Thymus (tissue), 11 donors: ENCODE measurements at regions not wholly inside any gene's neighbourhood (a gene's known extent, or its start where the extent isn't known, plus 50 kb on each side); places are given as distances from the start of the nearest gene placed in this dataset.

Source experiments
- DNase-seq, 9 donors: peaks; one replicate each; pipeline ENCODE4 v3.0.0-alpha.2; 2013; ENCODE audit warnings: low spot score in 9 of 9, low read depth in 6 of 9, missing footprints in 1 of 9
- H3K27ac ChIP-seq, 2 donors: one replicate each; pipeline ENCODE4 v1.5.1; 2013; ENCODE audit warnings: control low read depth in 1 of 2, low read depth in 1 of 2, low read length in 1 of 2, mild to moderate bottlenecking in 1 of 2, moderate library complexity in 1 of 2
- H3K27me3 ChIP-seq, 2 donors: one replicate each; pipeline ENCODE4 v1.5.1; 2013; ENCODE audit warnings: low read length in 1 of 2; ENCODE audit not compliant: control insufficient read depth in 2 of 2, insufficient read depth in 1 of 2
- H3K36me3 ChIP-seq, 2 donors: one replicate each; pipeline ENCODE4 v1.5.1; 2013; ENCODE audit warnings: low read length in 1 of 2, mild to moderate bottlenecking in 1 of 2, moderate library complexity in 1 of 2; ENCODE audit not compliant: control insufficient read depth in 2 of 2, insufficient read depth in 2 of 2
- H3K4me1 ChIP-seq, 2 donors: one replicate each; pipeline ENCODE4 v1.5.1; 2013; ENCODE audit warnings: low read length in 2 of 2; ENCODE audit not compliant: control insufficient read depth in 2 of 2, insufficient read depth in 2 of 2
- H3K4me3 ChIP-seq, 2 donors: one replicate each; pipeline ENCODE4 v1.5.1; 2013; ENCODE audit warnings: low read length in 2 of 2, control low read depth in 1 of 2, mild to moderate bottlenecking in 1 of 2
- H3K9me3 ChIP-seq, 2 donors: one replicate each; pipeline ENCODE4 v1.5.1; 2013; ENCODE audit warnings: low read length in 1 of 2, mild to moderate bottlenecking in 1 of 2; ENCODE audit not compliant: control insufficient read depth in 2 of 2, insufficient read depth in 1 of 2
- WGBS: extraction: QIAGEN DNeasy Blood & Tissue Kit; methylation state at CpG from one replicate; pipeline ENCODE4 v1.1.7; 2013; 5-methylcytosine and 5-hydroxymethylcytosine counted together
- donor health status: healthy.

- H3K27ac ChIP-seq: no peak overlapping the region
- H3K9me3 ChIP-seq: no peaks in the 10 kb centered on the region
- no peak overlapping the region for H3K4me3 ChIP-seq
- peaks cover 0 to 4% of the 10 kb centered on the region in 2 donors for H3K4me1 ChIP-seq
- DNase-seq: no peak
- peaks cover 0 to 3% of the 10 kb centered on the region in 2 donors for H3K27me3 ChIP-seq
- WGBS: 99% methylated on average over 5 of the region's 5 CpGs
- no peaks in the 10 kb centered on the region for H3K36me3 ChIP-seq
These were observed 50.4 kb upstream of the FAM3C start for GRCh38 chr7:121446526-121446925.
